ENCODE measurements at regions not wholly inside any gene's neighbourhood (a gene's known extent, or its start where the extent isn't known, plus 50 kb on each side); places are given as distances from the start of the nearest gene placed in this dataset.

DNA sequence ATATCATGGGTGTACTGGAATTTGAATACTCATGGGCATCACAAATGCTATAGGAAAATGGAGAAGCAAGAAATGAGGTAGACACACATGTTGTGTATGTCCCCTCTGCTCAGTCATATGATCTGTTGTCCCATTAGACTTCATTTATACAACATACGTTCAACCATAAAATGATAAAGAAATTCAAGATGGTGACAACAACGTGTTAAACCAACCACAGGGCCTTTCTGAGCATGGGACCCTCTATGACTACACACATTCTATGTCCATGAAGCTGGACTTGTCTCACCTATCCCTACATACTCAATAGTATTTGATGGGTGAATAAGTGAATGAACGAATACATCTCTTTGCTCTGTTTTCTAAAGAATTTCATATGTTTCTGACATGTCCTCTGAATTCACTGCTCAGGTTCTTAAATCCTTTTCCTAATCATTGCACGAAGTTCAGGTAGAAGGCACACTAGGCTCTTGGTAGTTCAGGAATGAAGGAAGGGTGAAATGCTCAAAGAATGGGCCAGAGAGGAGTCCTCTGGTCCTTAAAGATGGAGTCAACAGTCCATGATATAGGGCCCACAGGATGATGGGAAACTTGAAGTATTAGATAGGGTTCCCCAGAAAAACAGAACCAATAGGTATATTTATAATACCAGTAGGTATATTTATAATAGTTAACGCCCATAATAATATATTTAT lies 105.7 kb upstream of the PPM1H start:
- no peak overlapping the region for H3K27ac ChIP-seq (ENCODE audit: low read depth in 2 of 2, low read length in 1 of 2)
- H3K36me3 ChIP-seq (replicated peaks in 1 of 2; ENCODE audit: control insufficient read depth in 1 of 2, insufficient read depth in 2 of 2, low read length in 1 of 2): no peaks in the 10 kb centered on the region
- TF ChIP-seq EZH2phosphoT487 (IDR thresholded peaks at IDR 0.05; ENCODE audit: borderline replicate concordance, low read depth): no peak
- no peak for TF ChIP-seq POLR2AphosphoS5 (IDR thresholded peaks at IDR 0.05; ENCODE audit: low read depth, low read length)
- TF ChIP-seq, protein P1, sequence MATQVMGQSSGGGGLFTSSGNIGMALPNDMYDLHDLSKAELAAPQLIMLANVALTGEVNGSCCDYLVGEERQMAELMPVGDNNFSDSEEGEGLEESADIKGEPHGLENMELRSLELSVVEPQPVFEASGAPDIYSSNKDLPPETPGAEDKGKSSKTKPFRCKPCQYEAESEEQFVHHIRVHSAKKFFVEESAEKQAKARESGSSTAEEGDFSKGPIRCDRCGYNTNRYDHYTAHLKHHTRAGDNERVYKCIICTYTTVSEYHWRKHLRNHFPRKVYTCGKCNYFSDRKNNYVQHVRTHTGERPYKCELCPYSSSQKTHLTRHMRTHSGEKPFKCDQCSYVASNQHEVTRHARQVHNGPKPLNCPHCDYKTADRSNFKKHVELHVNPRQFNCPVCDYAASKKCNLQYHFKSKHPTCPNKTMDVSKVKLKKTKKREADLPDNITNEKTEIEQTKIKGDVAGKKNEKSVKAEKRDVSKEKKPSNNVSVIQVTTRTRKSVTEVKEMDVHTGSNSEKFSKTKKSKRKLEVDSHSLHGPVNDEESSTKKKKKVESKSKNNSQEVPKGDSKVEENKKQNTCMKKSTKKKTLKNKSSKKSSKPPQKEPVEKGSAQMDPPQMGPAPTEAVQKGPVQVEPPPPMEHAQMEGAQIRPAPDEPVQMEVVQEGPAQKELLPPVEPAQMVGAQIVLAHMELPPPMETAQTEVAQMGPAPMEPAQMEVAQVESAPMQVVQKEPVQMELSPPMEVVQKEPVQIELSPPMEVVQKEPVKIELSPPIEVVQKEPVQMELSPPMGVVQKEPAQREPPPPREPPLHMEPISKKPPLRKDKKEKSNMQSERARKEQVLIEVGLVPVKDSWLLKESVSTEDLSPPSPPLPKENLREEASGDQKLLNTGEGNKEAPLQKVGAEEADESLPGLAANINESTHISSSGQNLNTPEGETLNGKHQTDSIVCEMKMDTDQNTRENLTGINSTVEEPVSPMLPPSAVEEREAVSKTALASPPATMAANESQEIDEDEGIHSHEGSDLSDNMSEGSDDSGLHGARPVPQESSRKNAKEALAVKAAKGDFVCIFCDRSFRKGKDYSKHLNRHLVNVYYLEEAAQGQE (IDR thresholded peaks at IDR 0.05; ENCODE audit: low read depth, low read length): no peak
- no peak for TF ChIP-seq GABPA (IDR thresholded peaks at IDR 0.05; ENCODE audit: low read depth)
- no peak for TF ChIP-seq TEAD4 (IDR thresholded peaks at IDR 0.05; ENCODE audit: borderline replicate concordance, insufficient read depth)
- TF ChIP-seq, protein P2, sequence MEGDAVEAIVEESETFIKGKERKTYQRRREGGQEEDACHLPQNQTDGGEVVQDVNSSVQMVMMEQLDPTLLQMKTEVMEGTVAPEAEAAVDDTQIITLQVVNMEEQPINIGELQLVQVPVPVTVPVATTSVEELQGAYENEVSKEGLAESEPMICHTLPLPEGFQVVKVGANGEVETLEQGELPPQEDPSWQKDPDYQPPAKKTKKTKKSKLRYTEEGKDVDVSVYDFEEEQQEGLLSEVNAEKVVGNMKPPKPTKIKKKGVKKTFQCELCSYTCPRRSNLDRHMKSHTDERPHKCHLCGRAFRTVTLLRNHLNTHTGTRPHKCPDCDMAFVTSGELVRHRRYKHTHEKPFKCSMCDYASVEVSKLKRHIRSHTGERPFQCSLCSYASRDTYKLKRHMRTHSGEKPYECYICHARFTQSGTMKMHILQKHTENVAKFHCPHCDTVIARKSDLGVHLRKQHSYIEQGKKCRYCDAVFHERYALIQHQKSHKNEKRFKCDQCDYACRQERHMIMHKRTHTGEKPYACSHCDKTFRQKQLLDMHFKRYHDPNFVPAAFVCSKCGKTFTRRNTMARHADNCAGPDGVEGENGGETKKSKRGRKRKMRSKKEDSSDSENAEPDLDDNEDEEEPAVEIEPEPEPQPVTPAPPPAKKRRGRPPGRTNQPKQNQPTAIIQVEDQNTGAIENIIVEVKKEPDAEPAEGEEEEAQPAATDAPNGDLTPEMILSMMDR (IDR thresholded peaks at IDR 0.05): no peak
- no peak for TF ChIP-seq RCOR1 (IDR thresholded peaks at IDR 0.05; ENCODE audit: low read length)
- no peak for TF ChIP-seq ELF1 (IDR thresholded peaks at IDR 0.05)
- no peak for TF ChIP-seq TAF1 (IDR thresholded peaks at IDR 0.05; ENCODE audit: borderline replicate concordance, low read depth, low read length)
- no peak for TF ChIP-seq FOXM1 (IDR thresholded peaks at IDR 0.05; ENCODE audit: low read depth)
- TF ChIP-seq JUND (IDR thresholded peaks at IDR 0.05): no peak
- TF ChIP-seq, protein P3, sequence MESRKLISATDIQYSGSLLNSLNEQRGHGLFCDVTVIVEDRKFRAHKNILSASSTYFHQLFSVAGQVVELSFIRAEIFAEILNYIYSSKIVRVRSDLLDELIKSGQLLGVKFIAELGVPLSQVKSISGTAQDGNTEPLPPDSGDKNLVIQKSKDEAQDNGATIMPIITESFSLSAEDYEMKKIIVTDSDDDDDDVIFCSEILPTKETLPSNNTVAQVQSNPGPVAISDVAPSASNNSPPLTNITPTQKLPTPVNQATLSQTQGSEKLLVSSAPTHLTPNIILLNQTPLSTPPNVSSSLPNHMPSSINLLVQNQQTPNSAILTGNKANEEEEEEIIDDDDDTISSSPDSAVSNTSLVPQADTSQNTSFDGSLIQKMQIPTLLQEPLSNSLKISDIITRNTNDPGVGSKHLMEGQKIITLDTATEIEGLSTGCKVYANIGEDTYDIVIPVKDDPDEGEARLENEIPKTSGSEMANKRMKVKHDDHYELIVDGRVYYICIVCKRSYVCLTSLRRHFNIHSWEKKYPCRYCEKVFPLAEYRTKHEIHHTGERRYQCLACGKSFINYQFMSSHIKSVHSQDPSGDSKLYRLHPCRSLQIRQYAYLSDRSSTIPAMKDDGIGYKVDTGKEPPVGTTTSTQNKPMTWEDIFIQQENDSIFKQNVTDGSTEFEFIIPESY (IDR thresholded peaks at IDR 0.05; ENCODE audit: borderline replicate concordance, low read depth): no peak
- no peak for TF ChIP-seq NFIC (IDR thresholded peaks at IDR 0.05; ENCODE audit: borderline replicate concordance)
- no peak for TF ChIP-seq FOSL2 (IDR thresholded peaks at IDR 0.05; ENCODE audit: borderline replicate concordance, low read depth)
- TF ChIP-seq, protein P4, sequence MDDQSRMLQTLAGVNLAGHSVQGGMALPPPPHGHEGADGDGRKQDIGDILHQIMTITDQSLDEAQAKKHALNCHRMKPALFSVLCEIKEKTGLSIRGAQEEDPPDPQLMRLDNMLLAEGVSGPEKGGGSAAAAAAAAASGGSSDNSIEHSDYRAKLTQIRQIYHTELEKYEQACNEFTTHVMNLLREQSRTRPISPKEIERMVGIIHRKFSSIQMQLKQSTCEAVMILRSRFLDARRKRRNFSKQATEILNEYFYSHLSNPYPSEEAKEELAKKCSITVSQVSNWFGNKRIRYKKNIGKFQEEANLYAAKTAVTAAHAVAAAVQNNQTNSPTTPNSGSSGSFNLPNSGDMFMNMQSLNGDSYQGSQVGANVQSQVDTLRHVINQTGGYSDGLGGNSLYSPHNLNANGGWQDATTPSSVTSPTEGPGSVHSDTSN (IDR thresholded peaks at IDR 0.05): no peak
- no peak for TF ChIP-seq RXRA (IDR thresholded peaks at IDR 0.05; ENCODE audit: borderline replicate concordance, low read depth)
- no peak for TF ChIP-seq RFX5 (IDR thresholded peaks at IDR 0.05; ENCODE audit: low read length)
- TF ChIP-seq, protein P5, sequence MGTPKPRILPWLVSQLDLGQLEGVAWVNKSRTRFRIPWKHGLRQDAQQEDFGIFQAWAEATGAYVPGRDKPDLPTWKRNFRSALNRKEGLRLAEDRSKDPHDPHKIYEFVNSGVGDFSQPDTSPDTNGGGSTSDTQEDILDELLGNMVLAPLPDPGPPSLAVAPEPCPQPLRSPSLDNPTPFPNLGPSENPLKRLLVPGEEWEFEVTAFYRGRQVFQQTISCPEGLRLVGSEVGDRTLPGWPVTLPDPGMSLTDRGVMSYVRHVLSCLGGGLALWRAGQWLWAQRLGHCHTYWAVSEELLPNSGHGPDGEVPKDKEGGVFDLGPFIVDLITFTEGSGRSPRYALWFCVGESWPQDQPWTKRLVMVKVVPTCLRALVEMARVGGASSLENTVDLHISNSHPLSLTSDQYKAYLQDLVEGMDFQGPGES (IDR thresholded peaks at IDR 0.05; ENCODE audit: low read depth, low read length): no peak
- H3K27me3 ChIP-seq (ENCODE audit: insufficient read depth): no peaks in the 10 kb centered on the region; the same call in 1 of the 2 replicates
- DNase-seq: no peak
- WGBS (ENCODE audit: low lambda C conversion rate): 5% methylated on average over 5 of the region's 5 CpGs
- H3K4me2 ChIP-seq: no peak overlapping the region
- H3K4me3 ChIP-seq (ENCODE audit: low read depth in 2 of 2, low read length in 1 of 2): no peak overlapping the region
- no peaks in the 10 kb centered on the region for H3K9me2 ChIP-seq
- H3K9ac ChIP-seq: no peak overlapping the region
- H3K4me1 ChIP-seq (ENCODE audit: control insufficient read depth in 1 of 2, insufficient read depth in 2 of 2, low read depth in 1 of 2, low read length in 1 of 2): no peaks in the 10 kb centered on the region
- H3K9me3 ChIP-seq: no peaks in the 10 kb centered on the region
- no peak overlapping the region for H2AFZ ChIP-seq (ENCODE audit: low read depth)
- ChIA-PET POLR2A (no interaction called here), CTCF (no interaction called here)
- peaks cover 3% of the 10 kb centered on the region for H3F3A ChIP-seq (replicated peaks; ENCODE audit: insufficient read depth)
- no peaks in the 10 kb centered on the region for H4K20me1 ChIP-seq (ENCODE audit: insufficient read depth)
- H3K79me2 ChIP-seq (ENCODE audit: insufficient read depth): no peaks in the 10 kb centered on the region

Measured in SK-N-SH (cell line).